Activated naive CD4-positive, alpha-beta T cell treated with anti-CD3 and anti-CD28 coated beads for 36 hours (primary cell): ENCODE measurements at regions not wholly inside any gene's neighbourhood (a gene's known extent, or its start where the extent isn't known, plus 50 kb on each side); places are given as distances from the start of the nearest gene placed in this dataset.

Experiments
- CTCF ChIA-PET: fragments of 350-600 bp; sonication (Branson Sonifier 250); formaldehyde crosslinking; loops from one replicate; lab custom pipeline; 2021; ENCODE audit warnings: antibody characterized with exemption; lab: Charles Lee
- DNase-seq: peaks from one replicate; pipeline ENCODE4 v3.0.0-alpha.2; 2020
- H3K27ac Mint-ChIP-seq: one replicate; pipeline ENCODE4 v1.8.0; 2021; ENCODE audit warnings: mild to moderate bottlenecking, mixed read lengths
- H3K27me3 Mint-ChIP-seq: one replicate; pipeline ENCODE4 v1.8.0; 2021; ENCODE audit warnings: low read depth, mixed read lengths
- H3K36me3 Mint-ChIP-seq: one replicate; pipeline ENCODE4 v1.8.0; 2021; ENCODE audit warnings: low read depth, mixed read lengths
- H3K4me1 Mint-ChIP-seq: one replicate; pipeline ENCODE4 v1.8.0; 2021; ENCODE audit warnings: low read depth, mixed read lengths
- H3K4me3 Mint-ChIP-seq: one replicate; pipeline ENCODE4 v1.8.0; 2021; ENCODE audit warnings: mild to moderate bottlenecking, moderate library complexity, mixed read lengths
- H3K9me3 Mint-ChIP-seq: one replicate; pipeline ENCODE4 v1.8.0; 2021; ENCODE audit warnings: mixed read lengths
- intact Hi-C: fragments of 100-400 bp; cut with micrococcal nuclease; formaldehyde crosslinking; loops from one replicate; pipeline ENCODE4 v1.15.1; 2023

DNA sequence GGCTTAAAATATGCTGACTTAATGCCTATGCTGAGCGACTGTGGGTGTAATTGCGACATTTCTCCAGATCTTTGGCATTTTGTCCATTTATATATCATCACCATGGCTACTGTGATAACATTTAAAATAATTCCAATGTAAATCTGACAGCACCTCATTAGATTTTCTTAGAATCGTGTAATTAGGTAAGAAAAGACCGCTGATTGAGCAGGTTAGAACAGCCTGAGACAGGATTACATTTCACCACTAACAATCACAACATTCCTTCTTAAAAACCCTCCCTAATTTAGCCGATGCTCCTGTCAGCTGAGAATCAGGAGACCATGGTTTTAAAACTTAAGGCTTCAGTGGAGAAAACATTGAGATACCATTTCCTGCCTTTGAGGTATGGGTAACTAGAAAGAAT, 455.3 kb upstream of the PDZRN3 start:
- H3K27ac Mint-ChIP-seq, result no peak overlapping the region
- CTCF ChIA-PET, result no interaction called here
- H3K27me3 Mint-ChIP-seq, result no peaks in the 10 kb centered on the region
- DNase-seq, result no peak
- no peaks in the 10 kb centered on the region for H3K4me1 Mint-ChIP-seq
- intact Hi-C loops, result no loop called here
- H3K36me3 Mint-ChIP-seq, result no peaks in the 10 kb centered on the region
- no peak overlapping the region for H3K4me3 Mint-ChIP-seq
- peaks cover 4% of the 10 kb centered on the region for H3K9me3 Mint-ChIP-seq

DNA sequence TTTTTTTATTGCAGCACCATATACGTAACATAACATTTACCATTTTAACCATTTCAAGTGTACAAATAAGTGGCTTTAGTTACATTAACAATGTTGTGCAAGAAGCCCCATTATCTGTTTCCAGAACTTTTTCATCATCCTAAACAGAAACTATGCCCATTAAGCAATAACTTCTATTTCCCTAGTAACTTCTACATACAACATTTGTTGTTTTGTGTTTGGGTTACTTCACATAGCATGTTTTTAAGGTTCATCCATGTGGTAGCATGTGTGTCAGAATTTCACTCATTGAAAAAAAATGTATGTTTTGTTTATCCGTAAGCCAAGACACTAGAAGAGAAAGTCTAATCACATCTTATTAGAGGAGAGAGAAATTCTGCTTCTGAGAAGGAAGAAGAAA, 450.5 kb upstream of the PDZRN3 start:
- no peak overlapping the region for H3K4me3 Mint-ChIP-seq
- H3K27ac Mint-ChIP-seq, result no peak overlapping the region
- no peaks in the 10 kb centered on the region for H3K36me3 Mint-ChIP-seq
- peaks cover 8% of the 10 kb centered on the region for H3K9me3 Mint-ChIP-seq
- no peak for DNase-seq
- no peaks in the 10 kb centered on the region for H3K27me3 Mint-ChIP-seq
- no peaks in the 10 kb centered on the region for H3K4me1 Mint-ChIP-seq
- CTCF ChIA-PET, result no interaction called here
- intact Hi-C loops, result no loop called here

DNA sequence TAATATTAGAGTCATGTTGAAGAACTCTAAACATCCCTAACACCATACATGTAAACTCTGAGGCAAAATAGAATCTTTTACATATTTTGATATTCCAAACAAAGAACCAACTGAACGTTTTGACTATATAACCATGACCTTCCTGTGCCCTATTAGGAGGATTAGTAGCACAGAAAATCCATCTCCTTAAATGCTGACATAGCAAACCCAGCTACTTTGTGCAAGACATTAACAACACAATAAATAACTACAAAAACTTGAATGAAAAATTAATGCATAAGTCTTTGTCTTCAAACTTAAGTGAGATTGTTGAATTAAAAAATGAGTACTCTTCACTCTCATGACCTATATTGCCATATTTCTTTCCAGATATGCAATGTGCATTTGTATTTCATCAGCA, 450.0 kb upstream of the PDZRN3 start:
- Mint-ChIP-seq H3K9me3 (peaks cover 8% of the 10 kb centered on the region), H3K36me3 (no peaks in the 10 kb centered on the region), H3K27ac (no peak overlapping the region), H3K4me1 (no peaks in the 10 kb centered on the region), H3K4me3 (no peak overlapping the region), H3K27me3 (no peaks in the 10 kb centered on the region)
- intact Hi-C loops, result no loop called here
- DNase-seq, result no peak
- CTCF ChIA-PET, result no interaction called here

DNA sequence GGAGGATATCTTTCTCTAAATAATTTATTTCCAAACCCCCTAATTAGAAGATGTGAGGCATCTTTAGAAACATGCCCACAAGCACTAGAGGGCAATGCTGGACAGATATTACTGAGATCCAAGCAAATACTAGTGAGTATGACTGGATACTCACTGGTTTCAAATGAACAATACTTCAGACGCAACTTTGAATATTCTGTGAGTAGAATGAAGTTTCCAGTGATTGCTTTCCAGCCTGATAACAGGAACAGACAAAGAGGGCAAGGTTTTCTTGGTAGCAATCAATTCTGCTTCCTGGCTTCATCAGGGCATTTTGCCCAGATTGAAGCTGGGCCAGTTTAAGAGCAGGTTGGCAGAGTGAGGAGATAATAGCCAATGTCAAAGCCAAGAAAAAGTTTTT, 442.6 kb upstream of the PDZRN3 start:
- intact Hi-C loops, result no loop called here
- H3K9me3 Mint-ChIP-seq, result peaks cover 13% of the 10 kb centered on the region
- no peak overlapping the region for H3K27ac Mint-ChIP-seq
- CTCF ChIA-PET, result no interaction called here
- no peak for DNase-seq
- H3K4me1 Mint-ChIP-seq, result no peaks in the 10 kb centered on the region
- H3K4me3 Mint-ChIP-seq, result no peak overlapping the region
- no peaks in the 10 kb centered on the region for H3K27me3 Mint-ChIP-seq
- no peaks in the 10 kb centered on the region for H3K36me3 Mint-ChIP-seq

DNA sequence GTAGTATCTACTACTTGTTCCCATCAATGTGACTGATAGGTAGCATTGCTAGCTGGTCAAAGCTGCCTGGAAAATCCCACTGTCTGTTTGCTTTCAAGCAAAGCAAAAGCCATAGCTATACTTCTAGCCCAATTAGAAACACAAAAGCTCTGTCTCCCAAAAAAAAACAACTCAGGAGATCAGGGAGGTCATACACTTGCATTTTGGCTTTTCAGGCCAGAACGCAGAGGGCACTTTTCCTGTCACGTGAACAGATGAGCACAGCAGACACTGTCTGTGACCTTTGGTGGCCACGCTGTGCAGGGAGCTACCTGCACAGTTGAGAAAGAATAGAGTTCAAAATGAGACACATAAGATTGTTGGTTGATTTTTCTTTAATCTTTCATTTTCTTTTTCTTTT, 441.7 kb upstream of the PDZRN3 start:
- Mint-ChIP-seq H3K36me3 (no peaks in the 10 kb centered on the region), H3K27ac (no peak overlapping the region), H3K9me3 (peaks cover 15% of the 10 kb centered on the region), H3K4me1 (no peaks in the 10 kb centered on the region), H3K27me3 (no peaks in the 10 kb centered on the region), H3K4me3 (no peak overlapping the region)
- CTCF ChIA-PET, result no interaction called here
- DNase-seq, result no peak
- intact Hi-C loops, result no loop called here

DNA sequence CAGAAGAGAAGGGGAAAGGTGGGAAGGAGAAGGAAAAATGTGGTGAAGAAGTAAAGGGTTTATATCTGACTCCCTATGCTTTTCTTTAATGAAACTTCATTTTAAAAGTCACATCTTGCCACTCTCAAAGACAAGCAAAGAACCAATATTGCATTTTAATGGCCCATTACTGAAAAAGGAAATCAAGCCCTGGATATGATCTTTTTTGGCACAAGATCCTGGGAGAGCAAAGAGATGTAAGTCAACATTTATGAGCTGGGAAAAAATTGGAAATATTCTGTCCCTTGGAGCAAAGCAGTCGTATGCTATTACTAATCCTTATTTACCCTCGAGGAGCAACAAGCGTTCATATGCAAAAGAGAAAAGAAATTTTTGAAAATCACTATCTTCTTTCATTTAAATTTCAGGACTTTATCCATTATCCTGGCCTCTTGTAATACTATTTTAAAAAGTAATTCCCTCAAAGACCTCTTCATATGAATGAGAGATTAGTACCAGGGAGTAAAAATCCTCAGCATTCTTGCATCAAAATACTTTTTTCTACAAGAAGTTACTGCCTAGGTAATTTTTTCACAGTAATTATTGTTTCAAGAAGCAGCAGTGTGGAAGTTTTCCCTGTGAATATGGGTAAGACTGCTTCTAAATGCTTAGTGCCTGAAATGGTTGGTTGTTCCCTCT, 435.3 kb upstream of the PDZRN3 start:
- no peak overlapping the region for H3K27ac Mint-ChIP-seq
- no peak for DNase-seq
- no peaks in the 10 kb centered on the region for H3K27me3 Mint-ChIP-seq
- intact Hi-C loops, result no loop called here
- no peaks in the 10 kb centered on the region for H3K36me3 Mint-ChIP-seq
- peaks cover 15% of the 10 kb centered on the region for H3K9me3 Mint-ChIP-seq
- CTCF ChIA-PET, result no interaction called here
- H3K4me3 Mint-ChIP-seq, result no peak overlapping the region
- H3K4me1 Mint-ChIP-seq, result no peaks in the 10 kb centered on the region

DNA sequence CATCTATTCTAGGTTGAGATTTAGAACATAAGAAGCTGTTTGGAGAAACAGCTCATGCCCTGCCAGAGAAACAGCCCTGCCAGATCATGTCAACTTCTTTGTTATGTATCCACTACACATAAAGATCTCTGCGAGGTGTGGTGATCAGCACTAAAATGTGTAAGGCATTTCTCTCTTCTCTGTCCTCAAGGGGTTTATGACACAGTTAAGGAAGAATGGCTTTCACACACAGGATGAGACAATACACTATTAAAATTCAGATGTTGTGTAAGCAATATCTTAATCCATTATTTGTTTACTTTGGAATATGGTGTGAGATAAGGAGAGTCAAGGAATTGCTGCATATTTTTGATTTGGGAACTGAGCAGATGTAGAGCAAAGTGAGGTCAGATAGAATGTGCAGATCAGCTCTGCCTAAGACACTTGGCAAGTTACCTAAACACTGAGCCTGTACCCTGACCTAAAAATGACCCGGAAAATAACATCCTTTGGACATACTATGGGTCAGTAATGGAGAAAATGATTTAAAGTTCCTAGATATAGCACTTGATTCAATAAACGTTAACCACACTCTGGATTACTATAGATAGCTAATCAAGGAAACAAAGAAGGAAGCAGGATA, 434.7 kb upstream of the PDZRN3 start:
- H3K27ac Mint-ChIP-seq, result no peak overlapping the region
- no peak overlapping the region for H3K4me3 Mint-ChIP-seq
- peaks cover 15% of the 10 kb centered on the region for H3K9me3 Mint-ChIP-seq
- H3K36me3 Mint-ChIP-seq, result no peaks in the 10 kb centered on the region
- intact Hi-C loops, result no loop called here
- CTCF ChIA-PET, result no interaction called here
- H3K4me1 Mint-ChIP-seq, result no peaks in the 10 kb centered on the region
- no peak for DNase-seq
- H3K27me3 Mint-ChIP-seq, result no peaks in the 10 kb centered on the region

DNA sequence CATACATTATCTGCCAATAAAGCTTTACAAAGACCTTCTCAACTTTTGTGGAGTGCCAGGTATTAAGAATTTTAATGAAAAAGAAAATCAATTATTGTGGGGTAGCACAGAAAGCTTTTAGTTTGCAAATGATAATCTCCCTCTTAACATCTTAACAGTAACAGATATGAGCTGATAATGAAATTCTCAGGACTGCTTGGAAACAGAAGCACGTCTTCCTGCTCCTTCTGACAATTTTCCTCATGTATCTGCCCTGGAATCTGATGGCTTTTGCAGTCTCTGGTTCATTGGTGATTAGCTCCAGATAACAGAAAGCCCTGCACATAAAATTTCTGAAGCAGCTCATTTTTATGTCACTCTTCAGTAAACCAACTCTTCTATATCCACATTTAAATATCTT, 432.4 kb upstream of the PDZRN3 start:
- no peak overlapping the region for H3K4me3 Mint-ChIP-seq
- no peaks in the 10 kb centered on the region for H3K27me3 Mint-ChIP-seq
- no peaks in the 10 kb centered on the region for H3K4me1 Mint-ChIP-seq
- no peak for DNase-seq
- intact Hi-C loops, result no loop called here
- H3K36me3 Mint-ChIP-seq, result no peaks in the 10 kb centered on the region
- CTCF ChIA-PET, result no interaction called here
- peaks cover 6% of the 10 kb centered on the region for H3K9me3 Mint-ChIP-seq
- no peak overlapping the region for H3K27ac Mint-ChIP-seq

DNA sequence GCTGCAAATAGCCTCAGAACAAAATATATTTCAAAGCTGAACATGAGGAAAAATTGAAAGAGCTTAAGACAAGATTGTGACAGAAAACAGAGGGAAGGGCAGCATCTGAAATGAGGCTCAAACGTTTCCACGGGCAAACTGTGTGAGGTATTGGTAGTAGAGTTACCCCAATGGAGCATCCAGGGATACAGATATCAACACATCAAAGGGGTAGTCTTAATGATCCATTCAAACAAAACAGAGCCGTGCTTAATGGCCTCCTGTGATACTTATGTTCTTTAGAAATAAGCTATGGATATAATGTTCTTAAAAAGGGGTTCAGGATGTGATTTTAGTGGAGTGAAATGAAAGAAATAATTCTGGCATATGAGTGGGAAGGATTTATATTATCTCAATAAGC, 430.3 kb upstream of the PDZRN3 start:
- CTCF ChIA-PET, result no interaction called here
- Mint-ChIP-seq H3K4me3 (no peak overlapping the region), H3K27me3 (no peaks in the 10 kb centered on the region), H3K9me3 (peaks cover 4% of the 10 kb centered on the region), H3K36me3 (no peaks in the 10 kb centered on the region), H3K27ac (no peak overlapping the region), H3K4me1 (no peaks in the 10 kb centered on the region)
- no peak for DNase-seq
- intact Hi-C loops, result no loop called here

DNA sequence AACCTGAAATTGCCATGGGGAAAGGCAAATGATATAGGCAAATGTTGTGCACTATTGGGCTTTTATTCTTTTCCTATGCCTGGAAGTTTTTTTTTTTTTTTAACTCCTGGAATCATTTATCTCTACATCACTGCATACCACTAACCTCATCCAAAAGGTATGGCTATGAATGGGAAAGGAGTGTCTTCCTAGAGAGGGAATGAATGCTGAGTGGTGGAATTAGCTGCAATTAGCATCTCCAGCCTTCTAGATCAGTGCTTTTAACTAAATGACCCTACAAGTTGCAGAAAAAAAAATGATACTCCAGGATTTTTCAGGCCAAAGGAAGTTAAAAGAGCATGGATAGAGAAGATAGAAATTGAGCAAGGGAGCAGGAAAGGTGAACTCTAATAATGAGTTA, 429.8 kb upstream of the PDZRN3 start:
- Mint-ChIP-seq H3K27ac (no peak overlapping the region), H3K4me3 (no peak overlapping the region), H3K4me1 (no peaks in the 10 kb centered on the region), H3K27me3 (no peaks in the 10 kb centered on the region), H3K36me3 (no peaks in the 10 kb centered on the region), H3K9me3 (peaks cover 4% of the 10 kb centered on the region)
- intact Hi-C loops, result no loop called here
- CTCF ChIA-PET, result no interaction called here
- no peak for DNase-seq

DNA sequence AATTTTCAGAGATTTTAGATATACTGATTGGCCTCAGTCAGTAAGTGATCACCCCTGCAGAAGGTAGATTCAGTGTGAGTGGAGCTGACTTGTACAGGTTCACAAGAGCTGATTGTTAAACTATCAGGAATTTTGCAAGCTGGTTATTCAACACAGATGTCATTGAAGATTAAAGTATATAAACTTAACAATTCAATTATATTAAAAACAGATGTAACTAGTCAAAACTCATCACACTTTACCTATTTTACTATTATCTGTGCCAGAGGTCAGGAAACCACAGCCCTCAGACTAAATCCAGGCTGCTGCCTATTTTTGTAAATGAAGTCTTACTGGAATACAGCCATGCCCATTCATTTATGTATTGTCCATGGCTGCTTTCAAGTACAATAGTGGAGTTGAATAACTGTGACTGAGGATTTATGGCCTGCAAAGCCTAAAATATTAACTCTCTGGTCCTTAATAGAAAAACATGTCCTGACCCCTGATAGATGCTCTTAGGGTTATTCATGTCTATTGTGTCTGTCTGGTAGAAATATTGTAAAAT, 429.3 kb upstream of the PDZRN3 start:
- H3K36me3 Mint-ChIP-seq, result no peaks in the 10 kb centered on the region
- peaks cover 4% of the 10 kb centered on the region for H3K9me3 Mint-ChIP-seq
- no peaks in the 10 kb centered on the region for H3K27me3 Mint-ChIP-seq
- H3K4me3 Mint-ChIP-seq, result no peak overlapping the region
- CTCF ChIA-PET, result no interaction called here
- intact Hi-C loops, result no loop called here
- no peak overlapping the region for H3K27ac Mint-ChIP-seq
- H3K4me1 Mint-ChIP-seq, result no peaks in the 10 kb centered on the region
- no peak for DNase-seq

DNA sequence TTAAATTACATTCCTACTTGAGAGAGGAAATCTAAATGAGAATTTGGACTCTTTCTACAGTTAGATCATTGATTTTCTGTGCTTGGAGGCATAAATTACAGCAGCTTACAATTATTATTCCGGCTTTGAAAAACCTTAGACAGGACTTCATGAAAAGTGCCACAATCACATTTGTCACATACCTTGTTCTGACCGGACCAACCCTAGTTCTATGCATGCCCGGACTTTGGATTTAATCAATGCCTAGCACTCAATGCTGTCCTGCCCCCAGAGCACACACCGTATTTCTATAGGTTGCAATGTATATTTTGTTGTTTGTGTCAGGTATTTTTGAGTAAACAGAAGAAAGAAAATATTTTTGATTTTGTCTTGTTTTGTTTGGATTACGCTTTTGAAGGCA, 424.7 kb upstream of the PDZRN3 start:
- Mint-ChIP-seq H3K4me3 (no peak overlapping the region), H3K9me3 (peaks cover 4% of the 10 kb centered on the region), H3K27ac (no peak overlapping the region), H3K27me3 (no peaks in the 10 kb centered on the region), H3K4me1 (no peaks in the 10 kb centered on the region), H3K36me3 (no peaks in the 10 kb centered on the region)
- intact Hi-C loops, result no loop called here
- DNase-seq, result no peak
- CTCF ChIA-PET, result no interaction called here

DNA sequence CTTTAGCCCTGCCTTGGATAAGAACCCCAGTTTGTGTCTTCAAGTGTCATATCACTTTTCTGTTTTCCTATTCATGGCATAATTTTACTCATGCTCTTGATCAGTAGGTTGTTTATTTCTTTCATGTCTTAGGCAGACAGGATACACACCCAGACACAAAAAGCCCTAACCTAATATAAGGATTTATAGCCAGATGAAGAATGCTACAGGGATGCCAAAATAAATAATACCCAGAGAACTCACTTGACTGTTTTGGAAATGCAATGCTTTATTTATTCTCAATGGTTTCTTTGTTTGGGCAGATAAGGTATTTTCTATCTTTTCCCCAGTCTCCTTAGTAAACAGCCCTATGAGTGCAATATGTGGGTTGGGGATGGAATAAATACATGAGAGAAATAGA, 424.0 kb upstream of the PDZRN3 start:
- no peak overlapping the region for H3K4me3 Mint-ChIP-seq
- no peak for DNase-seq
- peaks cover 4% of the 10 kb centered on the region for H3K9me3 Mint-ChIP-seq
- no peaks in the 10 kb centered on the region for H3K36me3 Mint-ChIP-seq
- no peaks in the 10 kb centered on the region for H3K4me1 Mint-ChIP-seq
- CTCF ChIA-PET, result no interaction called here
- no peaks in the 10 kb centered on the region for H3K27me3 Mint-ChIP-seq
- H3K27ac Mint-ChIP-seq, result no peak overlapping the region
- intact Hi-C loops, result no loop called here
